HG02885 (cell line): ENCODE measurements at regions not wholly inside any gene's neighbourhood (a gene's known extent, or its start where the extent isn't known, plus 50 kb on each side); places are given as distances from the start of the nearest gene placed in this dataset.

Source experiments
- ATAC-seq: cut with Tn5 transposase; IDR thresholded peaks from one replicate; pipeline ENCODE4 v1.9.1; 2021; ENCODE audit warnings: mild to moderate bottlenecking; ENCODE audit not compliant: unreplicated experiment, poor library complexity

DNA sequence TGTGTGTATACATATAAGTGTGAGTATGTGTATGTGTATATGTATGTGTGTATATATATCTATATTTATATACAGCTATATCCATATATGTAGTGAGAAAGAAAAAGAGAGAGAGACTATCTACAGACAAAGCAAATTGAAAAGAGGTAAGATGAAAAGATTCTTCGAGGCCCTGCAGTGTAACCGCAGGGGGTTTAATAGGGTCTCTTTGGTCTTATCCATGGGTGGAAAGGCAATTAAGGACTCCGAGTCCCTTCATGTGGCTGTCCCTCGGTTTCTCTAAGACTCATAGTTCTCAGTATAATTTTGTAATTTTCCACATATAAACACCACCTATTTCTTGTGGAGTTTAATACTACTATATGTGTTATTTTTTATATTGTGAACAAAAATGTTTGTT, 50.6 kb upstream of the JAZF1 start:
- ATAC-seq, result no peak

GRCh38 chr7:28236560-28236959, 56.0 kb upstream of the JAZF1 start:
- ATAC-seq, result no peak

- ATAC-seq, result no peak
These were observed 56.8 kb upstream of the JAZF1 start for GRCh38 chr7:28237363-28237762.

- ATAC-seq, result no peak
These were observed 59.2 kb upstream of the JAZF1 start for GRCh38 chr7:28239823-28240204.

- no peak for ATAC-seq
These were observed 59.9 kb upstream of the JAZF1 start for GRCh38 chr7:28240481-28240880.

DNA sequence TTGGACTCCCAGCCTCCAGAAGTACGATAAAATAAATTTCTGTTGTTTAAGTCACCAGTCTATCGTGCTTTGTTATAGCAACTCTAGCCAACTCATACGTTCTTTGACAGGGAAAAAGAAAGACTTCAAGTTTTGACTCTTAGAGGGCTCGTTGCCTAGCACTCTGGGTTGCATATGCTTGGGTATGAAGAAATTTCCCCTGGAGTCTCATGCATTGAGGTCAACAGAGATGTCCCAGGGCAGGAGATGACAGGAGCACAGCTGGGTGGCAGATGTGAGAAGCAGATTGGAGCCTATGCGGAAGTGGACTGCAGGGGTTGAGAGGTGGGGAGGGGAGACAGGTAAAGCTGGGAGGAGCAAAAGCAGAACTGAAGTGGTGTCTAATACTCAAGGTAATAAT, 63.3 kb upstream of the JAZF1 start:
- ATAC-seq, result no peak

- ATAC-seq, result no peak
These were observed 64.7 kb upstream of the JAZF1 start for GRCh38 chr7:28245123-28245878.

GRCh38 chr7:28246921-28247461, 66.4 kb upstream of the JAZF1 start:
- no peak for ATAC-seq

DNA sequence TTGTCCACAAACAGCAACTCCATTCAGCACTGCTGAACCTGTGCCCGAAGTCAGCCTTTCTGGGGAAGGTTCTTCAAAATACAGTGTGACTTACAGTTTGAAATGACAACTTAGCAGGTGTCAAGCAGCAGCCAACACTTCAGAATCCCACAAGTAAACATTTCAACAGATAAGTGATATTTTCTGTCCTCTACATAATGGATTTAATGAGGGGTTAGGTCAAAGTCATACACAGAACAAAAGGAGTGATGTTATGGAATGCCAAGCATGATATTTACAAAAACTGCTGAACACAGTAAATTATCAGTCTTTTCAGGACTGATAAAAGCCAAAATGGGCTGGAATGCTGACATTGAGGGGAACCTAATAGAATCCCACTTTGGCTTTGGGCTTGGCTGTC, 77.6 kb upstream of the JAZF1 start:
- ATAC-seq, result no peak

- ATAC-seq, result no peak
These were observed 80.4 kb upstream of the JAZF1 start for GRCh38 chr7:28260969-28261368.

GRCh38 chr7:28263622-28264271, 83.2 kb upstream of the JAZF1 start:
- no peak for ATAC-seq

DNA sequence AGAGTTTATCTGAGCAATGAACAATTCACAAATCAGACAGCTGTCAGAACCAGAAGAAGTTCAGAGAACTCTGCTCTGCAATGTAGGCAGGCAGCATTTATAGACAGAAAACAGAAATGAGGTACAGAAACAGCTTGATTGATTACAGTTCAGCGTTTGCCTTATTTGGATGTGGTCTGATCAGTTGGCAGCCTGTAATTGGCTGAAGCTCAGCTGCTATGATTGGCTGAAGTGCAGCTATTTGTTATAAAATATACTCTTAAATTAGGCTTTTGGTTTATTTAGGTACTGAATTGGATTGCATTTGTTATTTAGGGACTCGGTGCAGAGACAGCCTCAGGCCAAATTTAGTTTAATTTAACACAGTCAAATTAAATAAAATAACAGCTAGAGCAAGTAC, 85.8 kb upstream of the JAZF1 start:
- no peak for ATAC-seq

- ATAC-seq, result no peak
These were observed 86.4 kb upstream of the JAZF1 start for GRCh38 chr7:28267012-28267411.

DNA sequence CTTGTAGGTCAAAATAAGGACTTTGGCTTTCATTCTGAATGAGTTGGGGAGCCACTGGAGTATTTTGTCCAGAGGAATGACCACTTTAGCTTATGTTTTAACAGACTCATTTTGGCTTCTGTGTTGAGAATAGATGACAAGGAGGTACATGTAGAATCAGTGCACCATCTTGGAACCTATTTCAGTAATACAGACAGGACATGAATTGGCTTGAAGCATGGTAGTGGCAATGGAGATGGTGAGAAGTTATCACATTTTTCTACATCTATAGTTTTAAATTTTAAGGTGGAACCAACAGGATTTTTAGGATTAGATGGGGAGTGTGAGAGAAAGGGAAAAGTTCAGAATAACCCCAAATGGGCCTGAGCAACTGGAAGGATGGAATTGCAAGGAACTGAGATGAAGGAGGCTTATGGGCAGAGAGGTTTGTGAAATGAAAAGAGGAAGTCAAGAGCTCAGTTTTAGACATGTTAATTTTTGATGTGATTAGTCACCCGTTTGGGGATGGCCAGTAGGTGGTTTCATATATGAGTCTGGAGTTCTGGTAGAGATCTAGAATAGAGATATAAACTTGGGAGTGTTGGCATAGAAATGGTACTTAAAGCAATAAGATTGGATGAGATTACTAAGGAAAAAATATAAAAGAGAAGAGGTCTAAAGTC, 89.2 kb upstream of the JAZF1 start:
- no peak for ATAC-seq

- ATAC-seq, result no peak
These were observed 89.9 kb upstream of the JAZF1 start for GRCh38 chr7:28270536-28270935.

GRCh38 chr7:28272461-28272877, 91.9 kb upstream of the JAZF1 start:
- ATAC-seq, result no peak

GRCh38 chr7:28276298-28276697, 95.7 kb upstream of the JAZF1 start:
- ATAC-seq, result no peak

- no peak for ATAC-seq
These were observed 96.8 kb upstream of the JAZF1 start for GRCh38 chr7:28277364-28277763.

DNA sequence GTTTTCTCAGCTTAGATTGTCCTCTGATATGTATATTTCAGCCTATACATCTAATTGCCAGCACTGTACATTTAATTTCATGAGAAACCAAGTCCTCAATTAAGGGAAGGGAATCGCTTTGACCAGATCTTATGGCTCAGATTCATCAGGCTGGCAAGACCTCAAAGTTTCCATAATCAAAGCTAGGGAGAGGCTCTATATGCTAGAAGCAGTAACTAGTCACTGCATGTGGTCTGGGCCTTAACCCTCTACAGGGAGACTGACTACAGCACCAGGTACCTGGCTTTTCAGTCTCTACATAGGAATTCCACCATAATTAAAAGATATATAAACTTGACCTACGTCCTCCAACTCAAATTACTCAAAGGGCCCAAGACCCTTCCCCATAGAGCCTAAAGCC, 97.4 kb upstream of the JAZF1 start:
- ATAC-seq, result no peak

GRCh38 chr7:28280516-28280915, 99.9 kb upstream of the JAZF1 start:
- ATAC-seq, result no peak

DNA sequence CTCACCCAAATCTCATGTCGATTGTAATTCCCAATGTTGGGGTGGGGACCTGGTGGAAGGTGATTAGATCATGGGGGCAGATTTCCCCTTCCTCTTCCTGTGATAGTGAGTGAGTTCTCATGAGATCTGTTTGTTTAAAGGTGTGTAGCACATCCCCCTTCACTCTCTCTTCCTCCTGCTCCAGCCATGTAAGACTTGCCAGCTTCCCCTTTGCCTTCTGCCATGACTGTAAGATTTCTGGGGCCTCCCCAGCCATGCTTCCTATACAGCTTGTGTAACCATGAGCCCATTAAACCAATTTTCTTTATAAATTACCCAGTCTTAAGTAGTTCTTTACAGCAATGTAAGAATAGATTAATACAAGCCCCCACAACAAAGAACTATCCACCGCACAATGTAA, 109.9 kb upstream of the JAZF1 start:
- no peak for ATAC-seq
